SK-MEL-5 (cell line): ENCODE measurements at regions not wholly inside any gene's neighbourhood (a gene's known extent, or its start where the extent isn't known, plus 50 kb on each side); places are given as distances from the start of the nearest gene placed in this dataset.
"Not testable (repeated sequence)": the region's sequence is repeated elsewhere in the genome, so short reads cannot be mapped to it uniquely, and the experiment has no call there.

Source experiments
- DNase-seq: peaks from one replicate; pipeline ENCODE4 v3.0.0-alpha.2; 2016; ENCODE audit warnings: low read depth, low spot score
- in situ Hi-C: cut with HindIII; loops from 2 replicates; pipeline ENCODE4 v1.10.0; 2016; ENCODE audit warnings: low sequenced_read_pairs, high pct_unique_total_duplicates, low pct_unique_long_range_greater_than_20kb

GRCh38 chr11:41519696-41520095, 60.2 kb upstream of the LRRC4C start:
- DNase-seq, result no peak
- in situ Hi-C loops, result no loop called here

- no peak for DNase-seq
- in situ Hi-C loops, result no loop called here
These were observed 62.9 kb upstream of the LRRC4C start for GRCh38 chr11:41522391-41522790.

GRCh38 chr11:41522899-41523672, 63.6 kb upstream of the LRRC4C start:
- in situ Hi-C loops, result no loop called here
- DNase-seq, result no peak

- in situ Hi-C loops, result no loop called here
- no peak for DNase-seq
These were observed 68.1 kb upstream of the LRRC4C start for GRCh38 chr11:41527530-41527929.

- in situ Hi-C loops, result no loop called here
- no peak for DNase-seq
These were observed 73.0 kb upstream of the LRRC4C start for GRCh38 chr11:41532413-41532812.

- in situ Hi-C loops, result no loop called here
- no peak for DNase-seq
These were observed 74.3 kb upstream of the LRRC4C start for GRCh38 chr11:41533761-41534160.

GRCh38 chr11:41534391-41534790, 74.9 kb upstream of the LRRC4C start:
- in situ Hi-C loops, result no loop called here
- DNase-seq, result no peak

GRCh38 chr11:41534861-41535260, 75.4 kb upstream of the LRRC4C start:
- in situ Hi-C loops, result no loop called here
- DNase-seq, result no peak

GRCh38 chr11:41536021-41536568, 76.6 kb upstream of the LRRC4C start:
- DNase-seq, result no peak
- in situ Hi-C loops, result no loop called here

- in situ Hi-C loops, DNase-seq: not testable (repeated sequence)
These were observed 85.5 kb upstream of the LRRC4C start for GRCh38 chr11:41544902-41545301.

GRCh38 chr11:41578421-41579051, 119.1 kb upstream of the LRRC4C start:
- no peak for DNase-seq
- in situ Hi-C loops, result no loop called here

GRCh38 chr11:41579546-41579945, 120.1 kb upstream of the LRRC4C start:
- in situ Hi-C loops, result no loop called here

GRCh38 chr11:41609511-41609910, 150.1 kb upstream of the LRRC4C start:
- no peak for DNase-seq
- in situ Hi-C loops, result no loop called here

More at GRCh38 chr11:41579546-41579945, 120.1 kb upstream of the LRRC4C start:
- DNase-seq, result no peak

GRCh38 chr11:41612415-41612814, 153.0 kb upstream of the LRRC4C start:
- in situ Hi-C loops, result no loop called here
- peak; percentile 16 for DNase-seq

GRCh38 chr11:41613326-41613725, 153.9 kb upstream of the LRRC4C start:
- in situ Hi-C loops, result no loop called here
- no peak for DNase-seq

GRCh38 chr11:41622707-41623359, 163.4 kb upstream of the LRRC4C start:
- in situ Hi-C loops, result no loop called here
- DNase-seq, result no peak

GRCh38 chr11:41659985-41660384, 200.5 kb upstream of the LRRC4C start:
- DNase-seq, result no peak
- in situ Hi-C loops, result no loop called here

- in situ Hi-C loops, result no loop called here
- peak; percentile 32 for DNase-seq
These were observed 201.1 kb upstream of the LRRC4C start for GRCh38 chr11:41660585-41660984.
